Esophagus muscularis mucosa (tissue), 4 donors: ENCODE measurements at regions not wholly inside any gene's neighbourhood (a gene's known extent, or its start where the extent isn't known, plus 50 kb on each side); places are given as distances from the start of the nearest gene placed in this dataset.

Source experiments
- DNase-seq: peaks from one replicate; pipeline ENCODE4 v3.0.0-alpha.2; 2017; ENCODE audit errors: extremely low spot score
- H3K27ac ChIP-seq, 4 donors: fragments of 200-600 bp; sonication (generic); replicated peaks in 1 of 4; 1 replicate in 3 of 4; 2 replicates in 1 of 4; pipeline ENCODE4 v1.5.1; 2016 to 2019; ENCODE audit warnings: mild to moderate bottlenecking in 1 of 4
- H3K27me3 ChIP-seq, 4 donors: fragments of 200-600 bp; sonication (generic); one replicate each; pipeline versions ENCODE4 v1.5.1 to v1.6.0; 2016 to 2019
- H3K36me3 ChIP-seq, 4 donors: fragments of 200-600 bp; sonication (generic); one replicate each; pipeline ENCODE4 v1.5.1; 2016 to 2019
- H3K4me1 ChIP-seq, 4 donors: fragments of 200-600 bp; sonication (generic); one replicate each; pipeline ENCODE4 v1.5.1; 2016 to 2019
- H3K4me3 ChIP-seq, 4 donors: fragments of 200-600 bp; sonication (generic); 1 replicate in 2 of 4; 2 replicates in 2 of 4; pipeline ENCODE4 v1.5.1; 2016 to 2019; ENCODE audit warnings: mild to moderate bottlenecking in 4 of 4, moderate library complexity in 1 of 4
- H3K9me3 ChIP-seq, 4 donors: fragments of 200-600 bp; sonication (generic); 1 replicate in 3 of 4; 2 replicates in 1 of 4; pipeline ENCODE4 v1.5.1; 2016 to 2019
- EP300 ChIP-seq: sonication (generic); formaldehyde crosslinking; IDR thresholded peaks from one replicate; pipeline ENCODE4 v1.6.1; 2017; ENCODE audit warnings: antibody characterized with exemption
- POLR2A ChIP-seq: fragments of 450-650 bp; IDR thresholded peaks from one replicate; pipeline ENCODE4 v1.6.1; 2017; ENCODE audit warnings: antibody characterized with exemption, moderate library complexity, mild to moderate bottlenecking, low read depth
- POLR2AphosphoS5 ChIP-seq, 2 donors: sonication (generic); formaldehyde crosslinking; IDR thresholded peaks; one replicate each; pipeline ENCODE4 v1.6.1; 2017; ENCODE audit warnings: antibody characterized with exemption in 2 of 2
- whole genome bisulfite sequencing: methylation state at CpG from one replicate; pipeline ENCODE4 v1.1.5; 2018; 5-methylcytosine and 5-hydroxymethylcytosine counted together
- intact Hi-C: fragments of 100-400 bp; cut with DNase I; formaldehyde crosslinking; loops from one replicate; pipeline ENCODE4 v1.15.1; 2023
- TF ChIP-seq, protein P1 (sequence below), 3 experiments: fragments of 200-600 bp in 2 of 3; fragments of 450-650 bp in 1 of 3; sonication (generic) in 2 of 3; IDR thresholded peaks; one replicate each; pipeline ENCODE4 v1.5.1; 2017 to 2019; ENCODE audit warnings: antibody characterized with exemption in 3 of 3, mild to moderate bottlenecking in 2 of 3, moderate library complexity in 1 of 3

DNA sequence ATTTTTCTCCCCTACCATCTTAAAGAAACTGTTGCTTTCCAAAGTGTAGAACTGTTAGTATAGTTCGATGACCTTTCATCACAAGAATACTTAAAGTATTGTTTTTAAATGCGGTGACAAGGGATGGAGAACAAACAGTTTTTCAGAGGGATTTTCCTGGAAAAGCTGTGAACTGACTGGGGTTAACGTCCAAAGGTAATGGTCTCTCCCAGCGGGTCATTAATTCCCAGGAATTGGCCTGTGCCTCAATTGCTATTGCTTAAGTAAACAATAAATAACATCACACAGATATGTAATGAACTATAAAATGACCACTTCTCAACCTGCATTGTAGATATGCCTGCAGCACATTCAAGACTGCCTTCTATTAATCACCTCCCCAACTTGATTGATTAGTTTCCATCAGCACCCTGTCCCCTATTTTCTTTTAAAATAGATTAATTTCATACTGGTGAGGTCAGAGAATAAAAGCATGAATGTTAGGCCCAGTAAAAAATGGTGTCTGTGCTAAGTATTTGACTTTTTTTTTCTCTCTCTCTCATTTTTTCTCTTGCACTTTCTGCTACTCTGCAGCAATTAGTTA, 268.2 kb downstream of the SAMD5 start:
- intact Hi-C loops, result no loop called here
- Histone ChIP-seq H3K36me3 (no peaks in the 10 kb centered on the region), H3K27me3 (no peaks in the 10 kb centered on the region), H3K4me3 (no peak overlapping the region), H3K4me1 (no peaks in the 10 kb centered on the region), H3K9me3 (no peaks in the 10 kb centered on the region), H3K27ac (no peak overlapping the region)
- DNase-seq, result no peak
- TF ChIP-seq EP300 (no peak), POLR2A (no peak), POLR2AphosphoS5 (IDR thresholded peaks at IDR 0.05) (no peak)
- TF ChIP-seq, protein P1, sequence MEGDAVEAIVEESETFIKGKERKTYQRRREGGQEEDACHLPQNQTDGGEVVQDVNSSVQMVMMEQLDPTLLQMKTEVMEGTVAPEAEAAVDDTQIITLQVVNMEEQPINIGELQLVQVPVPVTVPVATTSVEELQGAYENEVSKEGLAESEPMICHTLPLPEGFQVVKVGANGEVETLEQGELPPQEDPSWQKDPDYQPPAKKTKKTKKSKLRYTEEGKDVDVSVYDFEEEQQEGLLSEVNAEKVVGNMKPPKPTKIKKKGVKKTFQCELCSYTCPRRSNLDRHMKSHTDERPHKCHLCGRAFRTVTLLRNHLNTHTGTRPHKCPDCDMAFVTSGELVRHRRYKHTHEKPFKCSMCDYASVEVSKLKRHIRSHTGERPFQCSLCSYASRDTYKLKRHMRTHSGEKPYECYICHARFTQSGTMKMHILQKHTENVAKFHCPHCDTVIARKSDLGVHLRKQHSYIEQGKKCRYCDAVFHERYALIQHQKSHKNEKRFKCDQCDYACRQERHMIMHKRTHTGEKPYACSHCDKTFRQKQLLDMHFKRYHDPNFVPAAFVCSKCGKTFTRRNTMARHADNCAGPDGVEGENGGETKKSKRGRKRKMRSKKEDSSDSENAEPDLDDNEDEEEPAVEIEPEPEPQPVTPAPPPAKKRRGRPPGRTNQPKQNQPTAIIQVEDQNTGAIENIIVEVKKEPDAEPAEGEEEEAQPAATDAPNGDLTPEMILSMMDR (IDR thresholded peaks at IDR 0.05), result no peak
- 90% methylated on average over 4 of the region's 4 CpGs for WGBS

DNA sequence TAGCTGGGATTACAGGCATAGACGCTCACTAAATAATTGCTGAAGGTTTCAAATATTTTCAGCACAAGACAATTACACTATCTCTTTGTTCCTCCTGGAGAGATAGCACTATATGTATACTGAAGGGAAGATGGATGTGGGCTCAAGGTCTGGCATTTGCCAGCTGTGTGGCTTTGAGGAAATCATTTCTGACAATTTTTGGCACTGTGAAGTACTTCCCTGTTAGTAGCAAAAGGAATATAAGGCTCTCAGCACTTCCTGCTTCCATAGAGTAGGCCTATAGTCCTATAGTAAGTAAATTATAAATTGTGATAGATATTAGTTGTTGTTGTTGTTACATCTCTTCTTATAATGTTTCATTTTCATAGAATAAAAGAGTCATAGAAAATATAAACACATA, 271.1 kb downstream of the SAMD5 start:
- Histone ChIP-seq H3K4me3 (no peak overlapping the region), H3K4me1 (no peaks in the 10 kb centered on the region), H3K27ac (no peak overlapping the region), H3K27me3 (no peaks in the 10 kb centered on the region), H3K36me3 (no peaks in the 10 kb centered on the region), H3K9me3 (no peaks in the 10 kb centered on the region)
- WGBS, result 92% methylated on average over 1 of the region's 1 CpG
- TF ChIP-seq POLR2A (no peak), EP300 (no peak), POLR2AphosphoS5 (IDR thresholded peaks at IDR 0.05) (no peak)
- TF ChIP-seq, protein P1 (IDR thresholded peaks at IDR 0.05), result no peak
- DNase-seq, result no peak
- intact Hi-C loops, result no loop called here

DNA sequence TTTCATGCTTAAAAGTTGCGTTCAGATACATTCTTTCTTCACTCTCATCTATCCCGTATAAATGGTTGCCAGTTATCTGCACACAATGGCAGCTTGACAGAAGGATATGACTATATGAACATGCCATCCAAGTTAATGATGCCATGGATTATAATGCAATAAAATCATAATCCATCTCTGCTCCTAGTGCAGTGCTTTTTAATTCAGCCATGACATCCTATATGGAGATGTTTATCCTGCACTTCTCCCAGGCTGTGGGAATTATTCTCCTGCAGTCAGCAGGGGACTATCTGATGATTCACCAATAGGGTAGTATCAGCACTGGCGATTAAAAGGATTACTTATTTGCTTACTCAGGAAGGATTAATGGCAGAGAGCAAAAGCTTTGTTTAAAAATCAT, 273.8 kb downstream of the SAMD5 start:
- no peak for DNase-seq
- Histone ChIP-seq H3K9me3 (no peaks in the 10 kb centered on the region), H3K27ac (no peak overlapping the region), H3K27me3 (no peaks in the 10 kb centered on the region), H3K4me1 (no peaks in the 10 kb centered on the region), H3K36me3 (no peaks in the 10 kb centered on the region), H3K4me3 (no peak overlapping the region)
- intact Hi-C loops, result no loop called here
- WGBS, result 58% methylated on average over 3 of the region's 3 CpGs
- TF ChIP-seq POLR2A (no peak), POLR2AphosphoS5 (IDR thresholded peaks at IDR 0.05) (no peak)

DNA sequence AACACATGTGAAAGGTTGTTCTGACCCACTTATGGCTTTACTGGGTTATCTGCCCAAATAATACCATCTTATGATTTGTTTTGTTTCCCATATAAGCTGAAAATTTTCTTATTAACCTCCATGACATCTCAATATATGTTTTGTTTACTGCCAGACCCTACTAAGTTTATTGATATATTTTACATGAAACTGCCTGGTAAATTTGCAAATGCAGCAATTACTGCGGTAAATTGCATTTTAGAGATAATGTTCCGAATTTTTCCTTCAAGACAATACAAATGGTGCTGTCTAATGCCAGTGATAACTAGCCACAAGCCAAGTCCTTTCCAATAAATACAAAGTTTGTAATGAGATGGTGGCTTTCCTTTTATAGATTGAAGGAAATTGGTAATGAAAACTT, 275.9 kb downstream of the SAMD5 start:
- Histone ChIP-seq H3K27ac (no peak overlapping the region), H3K4me1 (no peaks in the 10 kb centered on the region), H3K4me3 (no peak overlapping the region), H3K9me3 (no peaks in the 10 kb centered on the region), H3K36me3 (no peaks in the 10 kb centered on the region), H3K27me3 (no peaks in the 10 kb centered on the region)
- intact Hi-C loops, result no loop called here
- 97% methylated on average over 2 of the region's 2 CpGs for WGBS
- TF ChIP-seq, protein P1 (IDR thresholded peaks at IDR 0.05), result no peak
- TF ChIP-seq EP300 (no peak), POLR2AphosphoS5 (IDR thresholded peaks at IDR 0.05) (no peak), POLR2A (no peak)
- DNase-seq, result no peak

DNA sequence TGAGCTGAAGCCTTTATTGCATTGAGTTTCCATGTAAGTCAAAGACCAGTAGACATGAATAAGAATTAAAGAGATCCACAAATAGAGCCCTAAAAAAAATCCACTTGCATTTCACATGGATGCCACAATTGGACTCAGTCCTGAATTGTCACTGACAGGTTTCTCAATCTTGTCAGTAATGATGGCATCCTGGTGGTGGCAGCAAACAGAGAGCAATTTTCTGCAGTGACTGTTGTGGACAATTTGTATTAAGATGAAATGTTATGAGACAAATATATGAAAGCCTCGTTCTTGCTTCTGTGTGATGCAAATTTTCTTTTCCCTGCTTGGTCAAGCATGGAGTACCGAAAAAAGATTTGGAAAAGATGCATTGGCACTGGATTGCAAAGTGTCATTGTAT, 278.9 kb downstream of the SAMD5 start:
- Histone ChIP-seq H3K27ac (no peak overlapping the region), H3K4me3 (no peak overlapping the region), H3K4me1 (no peaks in the 10 kb centered on the region), H3K9me3 (no peaks in the 10 kb centered on the region), H3K36me3 (no peaks in the 10 kb centered on the region), H3K27me3 (no peaks in the 10 kb centered on the region)
- intact Hi-C loops, result no loop called here
- no peak for DNase-seq
- 89% methylated on average over 2 of the region's 2 CpGs for WGBS
- TF ChIP-seq EP300, result no peak

DNA sequence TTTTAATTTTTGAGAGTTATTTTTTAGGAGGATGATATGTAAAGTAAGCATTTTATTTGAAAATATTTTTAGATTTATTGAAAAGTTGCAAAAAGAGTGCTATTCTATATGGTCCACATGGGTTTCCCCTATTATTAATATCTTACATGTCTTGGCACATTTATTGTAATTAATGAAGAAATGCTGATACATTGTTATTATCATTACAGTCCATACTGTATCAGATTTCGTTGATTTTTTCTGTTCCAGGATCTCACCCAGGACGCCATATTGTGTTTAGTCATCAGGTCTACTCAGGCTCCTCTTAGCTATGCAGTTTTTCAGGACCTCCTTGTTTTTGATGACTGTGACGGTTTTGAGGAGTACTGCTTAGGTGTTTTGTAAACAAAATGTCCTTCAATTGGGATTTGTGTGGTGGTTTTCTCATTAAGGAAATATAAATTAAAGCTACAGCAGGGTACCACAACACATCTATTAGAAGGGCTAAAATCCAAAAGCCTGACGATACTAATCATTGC, 281.0 kb downstream of the SAMD5 start:
- intact Hi-C loops, result no loop called here
- no peak overlapping the region for H3K4me3 ChIP-seq
- H3K4me1 ChIP-seq, result no peaks in the 10 kb centered on the region
- DNase-seq, result no peak
- 89% methylated on average over 4 of the region's 4 CpGs for WGBS
- no peaks in the 10 kb centered on the region for H3K36me3 ChIP-seq
- no peaks in the 10 kb centered on the region for H3K9me3 ChIP-seq
- no peak overlapping the region for H3K27ac ChIP-seq
- no peaks in the 10 kb centered on the region for H3K27me3 ChIP-seq
- TF ChIP-seq EP300 (no peak), POLR2A (no peak), POLR2AphosphoS5 (IDR thresholded peaks at IDR 0.05) (no peak)
- TF ChIP-seq, protein P1 (IDR thresholded peaks at IDR 0.05), result no peak
